GM06990 (cell line): ENCODE measurements at regions not wholly inside any gene's neighbourhood (a gene's known extent, or its start where the extent isn't known, plus 50 kb on each side); places are given as distances from the start of the nearest gene placed in this dataset.

Experiments
- DNase-seq: peaks from one replicate; pipeline ENCODE4 v3.0.0-alpha.2; 2011; ENCODE audit not compliant: insufficient read length; ENCODE audit errors: extremely low read depth
- H3K27me3 ChIP-seq: replicated peaks from 2 replicates; pipeline ENCODE4 v1.6.0; 2011; ENCODE audit warnings: low read length; ENCODE audit not compliant: control insufficient read depth, insufficient read depth
- H3K36me3 ChIP-seq: 2 replicates; pipeline ENCODE4 v1.5.1; 2011; ENCODE audit warnings: low read length; ENCODE audit not compliant: control insufficient read depth, insufficient read depth
- H3K4me3 ChIP-seq: replicated peaks from 2 replicates; pipeline ENCODE4 v1.5.1; 2011; ENCODE audit warnings: low read depth, mild to moderate bottlenecking, control low read depth, low read length
- TF ChIP-seq, protein P1 (sequence below): IDR thresholded peaks from 2 replicates; pipeline ENCODE4 v1.5.1; 2011; ENCODE audit warnings: low read length, control low read depth, mild to moderate bottlenecking, inconsistent platforms; ENCODE audit not compliant: insufficient read depth, poor library complexity, severe bottlenecking

DNA sequence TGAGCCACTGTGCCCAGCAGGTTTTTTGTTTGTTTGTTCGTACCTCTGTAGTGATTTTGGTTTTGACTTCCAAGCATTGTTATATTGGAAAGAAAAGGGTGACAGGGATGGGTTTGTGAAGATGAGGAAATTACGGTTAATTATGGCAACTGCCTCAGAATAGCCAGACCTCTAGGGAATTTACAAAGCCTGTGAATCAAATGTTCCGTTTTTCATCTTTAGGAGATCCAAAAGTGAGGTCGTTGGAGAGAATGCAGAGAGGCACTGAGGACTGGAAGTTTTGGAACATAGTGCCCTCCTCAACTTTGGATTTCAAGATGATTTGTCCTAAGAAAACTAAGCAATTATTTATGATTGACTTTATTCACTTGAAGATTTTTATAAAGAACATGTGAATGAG, 54.5 kb upstream of the EVL start:
- DNase-seq: no peak
- H3K4me3 ChIP-seq: no peak overlapping the region
- no peaks in the 10 kb centered on the region for H3K27me3 ChIP-seq
- TF ChIP-seq, protein P1, sequence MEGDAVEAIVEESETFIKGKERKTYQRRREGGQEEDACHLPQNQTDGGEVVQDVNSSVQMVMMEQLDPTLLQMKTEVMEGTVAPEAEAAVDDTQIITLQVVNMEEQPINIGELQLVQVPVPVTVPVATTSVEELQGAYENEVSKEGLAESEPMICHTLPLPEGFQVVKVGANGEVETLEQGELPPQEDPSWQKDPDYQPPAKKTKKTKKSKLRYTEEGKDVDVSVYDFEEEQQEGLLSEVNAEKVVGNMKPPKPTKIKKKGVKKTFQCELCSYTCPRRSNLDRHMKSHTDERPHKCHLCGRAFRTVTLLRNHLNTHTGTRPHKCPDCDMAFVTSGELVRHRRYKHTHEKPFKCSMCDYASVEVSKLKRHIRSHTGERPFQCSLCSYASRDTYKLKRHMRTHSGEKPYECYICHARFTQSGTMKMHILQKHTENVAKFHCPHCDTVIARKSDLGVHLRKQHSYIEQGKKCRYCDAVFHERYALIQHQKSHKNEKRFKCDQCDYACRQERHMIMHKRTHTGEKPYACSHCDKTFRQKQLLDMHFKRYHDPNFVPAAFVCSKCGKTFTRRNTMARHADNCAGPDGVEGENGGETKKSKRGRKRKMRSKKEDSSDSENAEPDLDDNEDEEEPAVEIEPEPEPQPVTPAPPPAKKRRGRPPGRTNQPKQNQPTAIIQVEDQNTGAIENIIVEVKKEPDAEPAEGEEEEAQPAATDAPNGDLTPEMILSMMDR: no peak
- no peaks in the 10 kb centered on the region for H3K36me3 ChIP-seq

DNA sequence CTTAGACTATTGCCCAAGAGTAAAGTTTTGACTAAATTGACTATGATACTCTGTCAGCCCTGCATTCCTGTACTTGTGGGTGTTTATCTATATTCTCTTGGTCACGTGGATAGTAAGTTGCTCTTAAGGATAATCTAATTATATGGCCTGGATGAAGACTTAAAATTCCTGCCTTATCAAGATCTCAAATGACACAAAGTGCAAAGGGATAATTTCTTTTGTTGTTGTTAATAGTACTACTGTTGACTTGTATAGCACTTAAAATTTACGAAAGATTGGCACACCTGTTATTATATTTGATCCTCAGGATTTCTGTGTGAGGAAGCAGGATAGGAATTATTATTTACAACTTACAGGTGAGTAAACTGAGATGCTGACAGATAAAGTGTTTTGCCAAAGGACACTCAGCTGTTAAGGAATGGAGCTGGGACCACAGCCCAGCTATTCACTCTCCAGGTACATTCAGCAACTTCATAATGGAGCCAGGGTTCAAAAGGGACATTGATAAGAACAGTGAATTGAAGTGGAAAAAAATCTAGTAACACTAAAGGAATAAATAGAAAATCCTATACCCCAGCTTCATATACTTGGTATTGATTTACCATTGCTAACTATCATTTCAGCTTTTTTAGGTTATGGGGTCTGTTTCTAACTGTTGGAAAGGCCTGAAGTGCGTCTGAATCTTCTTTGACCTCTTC, 53.4 kb upstream of the EVL start:
- DNase-seq: no peak
- H3K27me3 ChIP-seq: no peaks in the 10 kb centered on the region

DNA sequence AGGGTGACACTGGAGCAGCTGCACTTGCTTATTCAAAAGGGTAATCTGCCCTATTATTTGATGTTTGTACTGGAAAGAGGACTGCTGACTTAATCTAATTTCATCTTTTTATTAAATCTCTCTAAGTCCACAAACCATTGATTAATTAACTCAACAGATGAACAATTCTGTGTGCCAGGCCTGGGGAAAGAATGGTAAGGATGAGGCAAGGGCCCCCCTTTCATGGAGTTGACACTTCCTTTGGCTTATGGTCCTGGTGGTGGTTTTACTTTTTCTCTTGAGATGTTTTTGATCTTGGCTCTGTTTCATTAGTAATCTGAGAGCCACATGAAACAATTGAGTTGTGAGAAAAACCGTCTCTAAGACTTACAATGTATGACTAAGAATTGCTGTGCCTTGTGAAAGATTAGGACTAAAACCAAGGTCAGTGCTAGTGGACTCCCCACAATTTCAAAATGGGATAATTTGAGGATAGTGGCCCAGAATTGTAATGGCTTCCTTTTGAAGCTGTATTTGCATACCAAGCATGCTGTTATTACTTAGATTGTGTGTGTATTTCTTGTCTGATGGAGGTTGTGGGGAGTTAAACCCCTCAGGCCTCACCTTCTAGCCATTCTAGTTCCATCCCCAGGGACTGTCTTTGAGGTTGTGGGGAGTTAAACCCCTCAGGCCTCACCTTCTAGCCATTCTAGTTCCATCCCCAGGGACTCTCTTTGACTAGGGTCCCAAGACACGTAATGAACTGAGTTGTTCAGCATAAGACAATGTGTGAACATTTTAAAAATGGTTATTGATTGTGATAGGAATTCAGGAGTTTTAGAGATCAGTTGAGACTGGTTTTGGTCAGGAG, 52.5 kb upstream of the EVL start:
- no peak for DNase-seq
- TF ChIP-seq, protein P1: no peak
- no peak overlapping the region for H3K4me3 ChIP-seq
- H3K36me3 ChIP-seq: no peaks in the 10 kb centered on the region
- no peaks in the 10 kb centered on the region for H3K27me3 ChIP-seq

More for the DNA sequence above, 53.4 kb upstream of the EVL start:
- no peak overlapping the region for H3K4me3 ChIP-seq
- TF ChIP-seq, protein P1: no peak
- H3K36me3 ChIP-seq: no peaks in the 10 kb centered on the region

DNA sequence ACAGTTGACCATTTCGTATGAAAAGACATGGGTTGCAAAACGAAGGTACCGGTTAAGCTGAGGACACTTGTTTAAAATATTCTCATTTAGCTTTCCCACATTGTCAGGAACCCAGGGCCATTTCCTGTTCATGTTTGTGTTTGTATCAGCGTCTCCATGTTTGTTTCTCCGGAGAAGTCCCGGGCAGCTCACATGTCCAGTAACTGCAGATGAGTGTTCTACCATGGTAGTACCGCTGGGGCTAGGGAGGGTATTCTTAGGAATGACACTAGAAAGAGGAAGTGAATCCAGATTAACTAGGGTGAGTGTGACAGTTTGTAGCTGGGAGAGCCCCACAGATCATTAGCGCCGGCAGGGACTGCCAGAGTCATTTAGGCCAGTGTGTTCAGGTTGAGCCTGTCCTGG, 50.0 kb upstream of the EVL start:
- DNase-seq: peak; percentile 29

More for the DNA sequence above, 50.0 kb upstream of the EVL start:
- Histone ChIP-seq H3K4me3 (no peak overlapping the region), H3K36me3 (no peaks in the 10 kb centered on the region), H3K27me3 (no peaks in the 10 kb centered on the region)
- TF ChIP-seq, protein P1: no peak
